ENCODE measurements at regions not wholly inside any gene's neighbourhood (a gene's known extent, or its start where the extent isn't known, plus 50 kb on each side); places are given as distances from the start of the nearest gene placed in this dataset.

DNA sequence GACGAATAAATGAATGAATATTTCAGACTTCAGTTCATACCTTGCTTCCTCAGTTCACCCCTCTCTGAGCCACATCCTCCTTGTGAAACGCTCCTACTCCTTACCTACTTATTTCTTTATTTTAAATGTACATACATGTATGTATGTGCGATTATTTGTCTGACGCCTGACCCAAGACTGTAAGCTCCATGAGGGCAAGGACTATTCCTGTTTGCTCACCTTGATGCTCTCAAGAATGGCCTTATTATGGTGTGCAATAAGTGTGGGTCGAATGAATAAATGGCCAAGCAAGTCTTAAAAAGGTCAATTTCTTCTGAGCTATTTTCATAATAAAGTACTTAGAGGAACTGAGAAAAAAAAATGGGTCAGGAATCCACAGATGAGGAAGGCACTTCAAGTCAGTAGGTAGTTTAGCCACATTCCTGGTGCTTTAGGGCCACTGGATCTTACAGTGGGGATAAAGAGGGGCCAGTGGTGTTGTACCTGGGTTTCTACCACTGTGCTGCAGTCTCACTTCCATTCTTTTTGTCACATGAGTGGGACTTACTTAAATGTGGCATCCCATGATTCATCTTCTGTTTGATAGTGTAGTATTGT lies 74.7 kb downstream of the SDC1 start:
- DNase-seq (no peak), FAIRE-seq (no peak)
- Histone ChIP-seq H3K4me3 (ENCODE audit: low read depth in 1 of 3, low read length in 3 of 3) (no peak overlapping the region), H3K36me3 (ENCODE audit: control insufficient read depth in 3 of 3, insufficient read depth in 2 of 3, low read depth in 1 of 3, low read length in 3 of 3) (no peaks in the 10 kb centered on the region), H3K27me3 (ENCODE audit: control insufficient read depth in 3 of 3, insufficient read depth in 3 of 3, low read length in 3 of 3) (no peaks in the 10 kb centered on the region), H3K4me1 (ENCODE audit: control insufficient read depth in 3 of 3, insufficient read depth in 2 of 3, low read depth in 1 of 3, low read length in 2 of 3) (peaks cover 0 to 5% (median 4%) of the 10 kb centered on the region in 3 donors), H3K9me3 (ENCODE audit: control insufficient read depth in 2 of 2, insufficient read depth in 1 of 2, low read depth in 1 of 2, low read length in 1 of 2) (no peaks in the 10 kb centered on the region), H3K27ac (ENCODE audit: low read depth in 1 of 3, low read length in 2 of 3) (no peak overlapping the region)
- 89 to 91% (median 89%) methylated on average over 5 of the region's 5 CpGs for WGBS, 3 donors

DNA sequence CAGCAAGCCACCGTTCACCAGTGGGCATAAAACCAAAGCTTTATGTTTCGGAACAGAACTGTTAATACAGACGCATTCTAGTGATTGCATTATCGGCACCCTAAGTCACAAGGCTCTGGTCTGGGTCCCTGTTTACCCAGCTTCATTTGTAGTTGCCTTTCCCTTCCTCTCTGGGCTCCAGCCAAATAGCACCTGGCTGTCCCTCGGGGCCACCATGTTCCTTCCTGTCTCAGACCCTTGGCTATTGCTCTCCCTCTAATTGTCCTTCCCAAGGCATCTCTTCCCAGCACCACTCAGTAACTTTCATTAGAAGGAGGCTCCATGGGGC lies 75.3 kb downstream of the SDC1 start:
- FAIRE-seq (no peak), DNase-seq (no peak)
- H3K4me1 ChIP-seq (ENCODE audit: control insufficient read depth in 3 of 3, insufficient read depth in 2 of 3, low read depth in 1 of 3, low read length in 2 of 3): peaks cover 0 to 5% (median 4%) of the 10 kb centered on the region in 3 donors
- no peaks in the 10 kb centered on the region for H3K9me3 ChIP-seq (ENCODE audit: control insufficient read depth in 2 of 2, insufficient read depth in 1 of 2, low read depth in 1 of 2, low read length in 1 of 2)
- no peaks in the 10 kb centered on the region for H3K27me3 ChIP-seq (ENCODE audit: control insufficient read depth in 3 of 3, insufficient read depth in 3 of 3, low read length in 3 of 3)
- H3K36me3 ChIP-seq (ENCODE audit: control insufficient read depth in 3 of 3, insufficient read depth in 2 of 3, low read depth in 1 of 3, low read length in 3 of 3): no peaks in the 10 kb centered on the region
- H3K4me3 ChIP-seq (ENCODE audit: low read depth in 1 of 3, low read length in 3 of 3): no peak overlapping the region
- WGBS, 3 donors: 68 to 73% (median 71%) methylated on average over 5 of the region's 5 CpGs
- no peak overlapping the region for H3K27ac ChIP-seq (ENCODE audit: low read depth in 1 of 3, low read length in 2 of 3)

DNA sequence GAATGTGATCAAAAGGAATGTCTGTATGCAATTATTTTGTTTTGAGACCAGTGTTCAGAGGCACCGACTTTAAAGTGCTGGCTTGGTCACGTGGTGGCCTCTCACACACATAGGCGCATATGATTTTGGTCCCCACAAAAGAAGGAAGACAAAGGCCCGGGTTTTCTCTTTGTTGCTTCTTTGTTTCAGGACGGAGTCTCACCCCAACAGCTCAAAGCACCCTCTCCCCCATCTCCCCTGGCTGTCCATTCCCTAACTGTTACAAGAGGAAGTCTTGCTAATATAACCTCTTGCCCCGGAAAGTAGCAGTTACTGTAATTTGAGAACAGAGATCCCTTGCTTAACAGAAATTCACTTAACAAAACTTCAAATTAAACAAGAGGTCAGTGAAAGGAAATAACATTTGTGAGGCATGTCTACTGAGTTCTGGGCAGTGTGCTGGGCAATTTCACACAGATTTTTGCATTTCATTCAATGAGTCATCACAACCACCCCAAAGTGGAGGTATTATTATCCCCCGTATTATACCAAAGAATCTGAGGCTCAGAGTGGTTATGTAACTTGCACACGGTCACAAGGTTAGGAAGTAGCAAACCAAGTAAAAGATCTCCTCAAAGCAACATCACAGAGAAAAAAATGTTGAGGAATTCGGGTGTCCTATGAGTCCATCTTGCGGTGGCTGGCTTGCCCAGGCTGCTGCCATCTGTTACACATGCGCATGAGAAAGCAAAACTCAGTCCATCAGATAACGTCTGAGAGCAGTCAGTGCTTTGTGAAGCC lies 75.8 kb downstream of the SDC1 start:
- Histone ChIP-seq H3K4me1 (ENCODE audit: control insufficient read depth in 3 of 3, insufficient read depth in 2 of 3, low read depth in 1 of 3, low read length in 2 of 3) (peaks cover 0 to 5% (median 4%) of the 10 kb centered on the region in 3 donors), H3K27me3 (ENCODE audit: control insufficient read depth in 3 of 3, insufficient read depth in 3 of 3, low read length in 3 of 3) (no peaks in the 10 kb centered on the region), H3K36me3 (ENCODE audit: control insufficient read depth in 3 of 3, insufficient read depth in 2 of 3, low read depth in 1 of 3, low read length in 3 of 3) (no peaks in the 10 kb centered on the region), H3K9me3 (ENCODE audit: control insufficient read depth in 2 of 2, insufficient read depth in 1 of 2, low read depth in 1 of 2, low read length in 1 of 2) (no peaks in the 10 kb centered on the region), H3K4me3 (ENCODE audit: low read depth in 1 of 3, low read length in 3 of 3) (no peak overlapping the region), H3K27ac (ENCODE audit: low read depth in 1 of 3, low read length in 2 of 3) (no peak overlapping the region)
- DNase-seq (no peak), FAIRE-seq (no peak)
- WGBS, 3 donors: 45 to 62% (median 56%) methylated on average over 12 of the region's 12 CpGs

DNA sequence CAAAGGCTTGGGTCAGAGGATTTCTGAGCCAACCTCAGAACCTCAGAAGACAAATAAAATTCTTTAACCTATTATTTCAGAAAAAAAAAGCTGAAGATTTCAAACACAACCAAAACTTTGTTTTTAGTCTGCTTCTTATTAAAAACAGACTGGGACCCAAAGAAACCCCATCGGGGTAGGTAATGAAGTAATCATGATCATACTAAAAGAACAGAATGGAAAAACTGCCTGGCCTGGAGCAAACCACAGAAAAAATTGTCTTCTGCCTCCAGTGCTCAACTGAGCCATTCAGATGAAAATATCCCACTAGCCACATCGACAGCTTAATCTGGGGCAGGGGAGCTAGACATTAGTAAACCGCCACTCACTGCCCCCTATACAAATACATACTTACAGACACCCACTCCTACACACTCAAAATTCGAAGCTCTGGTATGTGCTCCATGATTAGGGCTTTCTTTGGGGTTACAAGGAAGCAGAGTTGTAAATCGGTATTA lies 76.5 kb downstream of the SDC1 start:
- H3K27me3 ChIP-seq (ENCODE audit: control insufficient read depth in 3 of 3, insufficient read depth in 3 of 3, low read length in 3 of 3): no peaks in the 10 kb centered on the region
- no peak overlapping the region for H3K27ac ChIP-seq (ENCODE audit: low read depth in 1 of 3, low read length in 2 of 3)
- DNase-seq: no peak
- no peak overlapping the region for H3K4me3 ChIP-seq (ENCODE audit: low read depth in 1 of 3, low read length in 3 of 3)
- peaks cover 0 to 5% (median 4%) of the 10 kb centered on the region in 3 donors for H3K4me1 ChIP-seq (ENCODE audit: control insufficient read depth in 3 of 3, insufficient read depth in 2 of 3, low read depth in 1 of 3, low read length in 2 of 3)
- no peaks in the 10 kb centered on the region for H3K9me3 ChIP-seq (ENCODE audit: control insufficient read depth in 2 of 2, insufficient read depth in 1 of 2, low read depth in 1 of 2, low read length in 1 of 2)
- H3K36me3 ChIP-seq (ENCODE audit: control insufficient read depth in 3 of 3, insufficient read depth in 2 of 3, low read depth in 1 of 3, low read length in 3 of 3): no peaks in the 10 kb centered on the region
- no peak for FAIRE-seq
- WGBS, 3 donors: 40 to 59% (median 53%) methylated on average over 5 of the region's 5 CpGs

DNA sequence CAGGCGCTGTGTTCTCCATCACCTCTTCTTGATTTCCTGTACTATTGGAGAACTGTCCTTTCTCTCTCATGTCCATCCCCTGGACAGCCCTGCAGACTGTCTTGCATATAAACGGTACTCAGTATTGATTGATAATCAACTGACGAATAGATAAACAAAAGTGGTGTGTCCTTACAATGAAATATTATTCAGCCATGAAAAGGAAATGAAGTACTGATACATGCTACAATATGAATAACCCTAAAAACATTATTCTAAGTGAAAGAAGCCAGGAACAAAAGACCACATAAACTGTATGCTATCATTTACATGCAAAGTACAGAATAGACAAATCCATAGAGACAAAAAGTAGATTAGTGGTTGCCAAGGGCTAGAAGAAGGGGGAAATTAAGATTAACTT lies 77.6 kb downstream of the SDC1 start:
- no peaks in the 10 kb centered on the region for H3K36me3 ChIP-seq (ENCODE audit: control insufficient read depth in 3 of 3, insufficient read depth in 2 of 3, low read depth in 1 of 3, low read length in 3 of 3)
- H3K4me1 ChIP-seq (ENCODE audit: control insufficient read depth in 3 of 3, insufficient read depth in 2 of 3, low read depth in 1 of 3, low read length in 2 of 3): peaks cover 0 to 13% (median 4%) of the 10 kb centered on the region in 3 donors
- no peaks in the 10 kb centered on the region for H3K27me3 ChIP-seq (ENCODE audit: control insufficient read depth in 3 of 3, insufficient read depth in 3 of 3, low read length in 3 of 3)
- DNase-seq (no peak), FAIRE-seq (no peak)
- H3K4me3 ChIP-seq (ENCODE audit: low read depth in 1 of 3, low read length in 3 of 3): no peak overlapping the region
- no peaks in the 10 kb centered on the region for H3K9me3 ChIP-seq (ENCODE audit: control insufficient read depth in 2 of 2, insufficient read depth in 1 of 2, low read depth in 1 of 2, low read length in 1 of 2)
- WGBS, 3 donors: 91 to 98% (median 93%) methylated on average over 3 of the region's 3 CpGs
- H3K27ac ChIP-seq (ENCODE audit: low read depth in 1 of 3, low read length in 2 of 3): no peak overlapping the region

DNA sequence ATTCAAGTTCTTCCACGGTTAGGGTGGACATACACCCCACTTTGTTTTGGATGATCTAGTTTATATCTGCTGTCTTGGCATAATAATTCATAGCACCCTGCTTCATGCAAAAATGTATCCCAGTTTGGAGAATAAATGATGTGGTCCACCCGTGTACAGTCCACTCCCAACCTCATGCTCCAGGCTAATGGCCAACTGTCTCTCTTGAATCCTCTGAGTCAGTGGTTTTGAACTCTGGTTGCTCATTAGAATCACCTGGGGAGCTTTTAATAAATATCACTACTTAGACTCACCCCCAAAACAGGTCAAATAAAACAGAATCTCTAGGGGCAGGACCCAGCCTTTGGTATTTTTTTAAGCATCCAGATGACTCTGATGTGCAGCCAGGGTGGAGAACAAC lies 78.5 kb downstream of the SDC1 start:
- H3K9me3 ChIP-seq (ENCODE audit: control insufficient read depth in 2 of 2, insufficient read depth in 1 of 2, low read depth in 1 of 2, low read length in 1 of 2): no peaks in the 10 kb centered on the region
- 78 to 81% (median 78%) methylated on average over 2 of the region's 2 CpGs for whole genome bisulfite sequencing, 3 donors
- no peak for FAIRE-seq
- no peak overlapping the region for H3K27ac ChIP-seq (ENCODE audit: low read depth in 1 of 3, low read length in 2 of 3)
- no peaks in the 10 kb centered on the region for H3K27me3 ChIP-seq (ENCODE audit: control insufficient read depth in 3 of 3, insufficient read depth in 3 of 3, low read length in 3 of 3)
- H3K4me1 ChIP-seq (ENCODE audit: control insufficient read depth in 3 of 3, insufficient read depth in 2 of 3, low read depth in 1 of 3, low read length in 2 of 3): peaks cover 0 to 13% (median 4%) of the 10 kb centered on the region in 3 donors
- H3K4me3 ChIP-seq (ENCODE audit: low read depth in 1 of 3, low read length in 3 of 3): no peak overlapping the region
- DNase-seq: no peak
- no peaks in the 10 kb centered on the region for H3K36me3 ChIP-seq (ENCODE audit: control insufficient read depth in 3 of 3, insufficient read depth in 2 of 3, low read depth in 1 of 3, low read length in 3 of 3)

DNA sequence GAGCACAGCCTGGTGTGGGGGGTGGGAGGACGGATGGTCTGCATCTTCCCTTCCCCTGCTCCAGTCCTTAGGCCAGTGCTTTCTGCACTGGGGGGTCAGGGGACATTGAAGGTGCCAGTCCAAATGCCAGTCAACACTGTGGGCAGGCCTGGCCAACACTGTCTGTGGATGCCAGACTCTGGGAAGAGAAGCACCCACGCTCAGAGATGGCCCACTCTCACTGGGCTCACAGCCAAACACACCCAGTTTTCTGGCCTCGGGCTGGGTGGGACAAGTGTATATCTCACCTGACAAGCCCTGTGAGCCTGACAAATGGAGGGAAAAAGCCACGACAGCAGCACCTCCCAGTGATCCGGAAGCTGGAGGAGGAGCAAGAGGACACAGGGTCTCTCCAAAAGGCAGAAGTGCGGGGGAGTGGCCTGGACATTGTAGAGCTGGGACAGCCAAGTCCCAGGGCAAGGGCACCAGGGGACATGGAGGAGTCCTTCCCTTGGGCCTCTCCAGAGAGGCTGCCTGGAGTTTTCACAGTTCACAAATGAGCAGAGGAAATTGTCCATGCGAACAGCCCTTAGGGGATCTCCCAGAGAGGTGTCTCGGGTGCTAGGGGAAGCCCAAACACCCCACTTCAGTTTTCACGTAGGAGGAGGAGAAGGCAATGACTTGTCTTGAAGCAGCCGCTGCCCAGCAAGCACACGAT lies 79.3 kb downstream of the SDC1 start:
- Histone ChIP-seq H3K27ac (ENCODE audit: low read depth in 1 of 3, low read length in 2 of 3) (no peak overlapping the region), H3K36me3 (ENCODE audit: control insufficient read depth in 3 of 3, insufficient read depth in 2 of 3, low read depth in 1 of 3, low read length in 3 of 3) (no peaks in the 10 kb centered on the region), H3K4me3 (ENCODE audit: low read depth in 1 of 3, low read length in 3 of 3) (no peak overlapping the region), H3K4me1 (ENCODE audit: control insufficient read depth in 3 of 3, insufficient read depth in 2 of 3, low read depth in 1 of 3, low read length in 2 of 3) (peaks cover 0 to 13% (median 4%) of the 10 kb centered on the region in 3 donors), H3K9me3 (ENCODE audit: control insufficient read depth in 2 of 2, insufficient read depth in 1 of 2, low read depth in 1 of 2, low read length in 1 of 2) (no peaks in the 10 kb centered on the region), H3K27me3 (ENCODE audit: control insufficient read depth in 3 of 3, insufficient read depth in 3 of 3, low read length in 3 of 3) (no peaks in the 10 kb centered on the region)
- DNase-seq (peak; percentile 46 to 47), FAIRE-seq (no peak)
- WGBS, 3 donors: 39 to 53% (median 48%) methylated on average over 11 of the region's 11 CpGs

DNA sequence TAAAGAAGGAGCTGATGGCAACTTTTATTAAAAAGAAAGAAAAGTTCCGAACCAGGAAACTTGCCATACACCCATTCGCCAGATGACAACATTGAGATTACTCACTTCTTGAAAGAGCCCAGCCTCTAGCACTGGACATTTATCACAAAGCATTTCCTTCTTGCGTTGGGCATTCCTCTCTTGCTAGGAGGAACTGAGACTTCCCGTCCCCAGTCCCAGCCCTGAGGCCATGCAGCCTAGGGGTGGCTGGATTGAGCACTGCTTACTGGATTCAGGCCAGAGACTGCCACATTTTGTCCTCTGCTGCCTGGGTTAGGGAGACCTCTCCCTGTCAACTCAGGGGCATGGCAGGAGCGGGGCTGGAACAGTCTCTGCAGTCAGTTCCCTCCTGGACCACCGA lies 80.1 kb downstream of the SDC1 start:
- no peak overlapping the region for H3K27ac ChIP-seq (ENCODE audit: low read depth in 1 of 3, low read length in 2 of 3)
- peaks cover 0 to 17% (median 4%) of the 10 kb centered on the region in 3 donors for H3K4me1 ChIP-seq (ENCODE audit: control insufficient read depth in 3 of 3, insufficient read depth in 2 of 3, low read depth in 1 of 3, low read length in 2 of 3)
- FAIRE-seq: no peak
- DNase-seq: no peak
- WGBS, 3 donors: 78 to 92% (median 80%) methylated on average over 6 of the region's 6 CpGs
- H3K27me3 ChIP-seq (ENCODE audit: control insufficient read depth in 3 of 3, insufficient read depth in 3 of 3, low read length in 3 of 3): no peaks in the 10 kb centered on the region
- no peaks in the 10 kb centered on the region for H3K9me3 ChIP-seq (ENCODE audit: control insufficient read depth in 2 of 2, insufficient read depth in 1 of 2, low read depth in 1 of 2, low read length in 1 of 2)
- H3K36me3 ChIP-seq (ENCODE audit: control insufficient read depth in 3 of 3, insufficient read depth in 2 of 3, low read depth in 1 of 3, low read length in 3 of 3): no peaks in the 10 kb centered on the region
- H3K4me3 ChIP-seq (ENCODE audit: low read depth in 1 of 3, low read length in 3 of 3): no peak overlapping the region

Measured in small intestine (tissue), 7 donors.